NCI-H1417 (cell line): ENCODE measurements at regions not wholly inside any gene's neighbourhood (a gene's known extent, or its start where the extent isn't known, plus 50 kb on each side); places are given as distances from the start of the nearest gene placed in this dataset.

Experiments used
- DNase-seq, 3 experiments: peaks; one replicate each; lab custom pipeline; 2025; lab: John Stamatoyannopoulos, UW

- no peak for DNase-seq
Measured at GRCh38 chr15:98418122-98418521, 230.2 kb upstream of the IGF1R start.

GRCh38 chr15:98419173-98419780, 229.1 kb upstream of the IGF1R start:
- no peak for DNase-seq

GRCh38 chr15:98420837-98421236, 227.5 kb upstream of the IGF1R start:
- DNase-seq: peak in 2 of 3 experiments; percentile 64 to 82

- DNase-seq: peak; percentile 39 to 90 (median 79)
Measured at GRCh38 chr15:98421419-98422129, 226.8 kb upstream of the IGF1R start.

GRCh38 chr15:98422130-98422478, 226.2 kb upstream of the IGF1R start:
- peak in 1 of 3 experiments; percentile 66 for DNase-seq

- peak in 1 of 3 experiments; percentile 35 for DNase-seq
Measured at GRCh38 chr15:98425173-98425572, 223.2 kb upstream of the IGF1R start.

GRCh38 chr15:98427321-98427720, 221.0 kb upstream of the IGF1R start:
- no peak for DNase-seq

GRCh38 chr15:98428253-98428989, 219.9 kb upstream of the IGF1R start:
- DNase-seq: peak; percentile 39 to 81 (median 68)

GRCh38 chr15:98431171-98431570, 217.2 kb upstream of the IGF1R start:
- DNase-seq: no peak

- no peak for DNase-seq
Measured at GRCh38 chr15:98433346-98433745, 215.0 kb upstream of the IGF1R start.

GRCh38 chr15:98433856-98434255, 214.5 kb upstream of the IGF1R start:
- no peak for DNase-seq

GRCh38 chr15:98437752-98438151, 210.6 kb upstream of the IGF1R start:
- no peak for DNase-seq

GRCh38 chr15:98438326-98438725, 210.0 kb upstream of the IGF1R start:
- DNase-seq: no peak

- no peak for DNase-seq
Measured at GRCh38 chr15:98438907-98439306, 209.4 kb upstream of the IGF1R start.

GRCh38 chr15:98439523-98439942, 208.8 kb upstream of the IGF1R start:
- no peak for DNase-seq

GRCh38 chr15:98440917-98441316, 207.4 kb upstream of the IGF1R start:
- no peak for DNase-seq

- DNase-seq: no peak
Measured at GRCh38 chr15:98441599-98441998, 206.7 kb upstream of the IGF1R start.

GRCh38 chr15:98442379-98442833, 205.9 kb upstream of the IGF1R start:
- DNase-seq: peak; percentile 66 to 92 (median 72)

- DNase-seq: no peak
Measured at GRCh38 chr15:98442901-98443300, 205.4 kb upstream of the IGF1R start.

GRCh38 chr15:98443526-98443925, 204.8 kb upstream of the IGF1R start:
- DNase-seq: no peak

- no peak for DNase-seq
Measured at GRCh38 chr15:98444138-98444537, 204.2 kb upstream of the IGF1R start.

GRCh38 chr15:98445315-98445714, 203.0 kb upstream of the IGF1R start:
- DNase-seq: no peak

- DNase-seq: no peak
Measured at GRCh38 chr15:98446083-98446482, 202.3 kb upstream of the IGF1R start.
